MM.1S (cell line): ENCODE measurements at regions not wholly inside any gene's neighbourhood (a gene's known extent, or its start where the extent isn't known, plus 50 kb on each side); places are given as distances from the start of the nearest gene placed in this dataset.

ENCODE experiments used
- DNase-seq: peaks from one replicate; pipeline ENCODE4 v3.0.0-alpha.2; 2015
- H2AFZ ChIP-seq: fragments of 300-600 bp; sonication (generic); 2 replicates; pipeline ENCODE4 v1.6.0; 2016; ENCODE audit warnings: antibody characterized with exemption, low read length
- H3F3A ChIP-seq: fragments of 300-600 bp; sonication (generic); 2 replicates; pipeline ENCODE4 v1.6.1; 2016; ENCODE audit warnings: mild to moderate bottlenecking, antibody characterized with exemption, low read length, moderate library complexity, mixed read lengths; ENCODE audit not compliant: insufficient read depth
- H3K27ac ChIP-seq: fragments of 300-600 bp; sonication (generic); 2 replicates; pipeline ENCODE4 v1.5.1; 2016; ENCODE audit warnings: mild to moderate bottlenecking, low read length
- H3K27me3 ChIP-seq: fragments of 300-600 bp; sonication (generic); replicated peaks from 2 replicates; pipeline ENCODE4 v1.6.0; 2016; ENCODE audit warnings: low read length; ENCODE audit not compliant: insufficient read depth
- H3K36me3 ChIP-seq: fragments of 300-600 bp; sonication (generic); replicated peaks from 2 replicates; pipeline ENCODE4 v1.6.1; 2016; ENCODE audit warnings: mild to moderate bottlenecking, low read length, mixed read lengths; ENCODE audit not compliant: insufficient read depth
- H3K4me1 ChIP-seq: fragments of 300-600 bp; sonication (generic); 2 replicates; pipeline ENCODE4 v1.6.1; 2016; ENCODE audit warnings: low read length, mixed read lengths
- H3K4me2 ChIP-seq: fragments of 300-600 bp; sonication (generic); 2 replicates; pipeline ENCODE4 v1.6.0; 2016; ENCODE audit warnings: low read depth, low read length
- H3K4me3 ChIP-seq: fragments of 300-600 bp; sonication (generic); 2 replicates; pipeline ENCODE4 v1.5.1; 2016; ENCODE audit warnings: low read length, mixed read lengths
- H3K79me2 ChIP-seq: fragments of 300-600 bp; sonication (generic); 2 replicates; pipeline ENCODE4 v1.6.1; 2016; ENCODE audit warnings: mixed run types, low read length, mixed read lengths
- H3K9ac ChIP-seq: fragments of 300-600 bp; sonication (generic); 2 replicates; pipeline ENCODE4 v1.6.1; 2016; ENCODE audit warnings: low read length, mixed read lengths
- H3K9me2 ChIP-seq: fragments of 300-600 bp; sonication (generic); replicated peaks from 2 replicates; pipeline ENCODE4 v1.6.1; 2016; ENCODE audit warnings: mild to moderate bottlenecking, low read length, mixed read lengths; ENCODE audit not compliant: insufficient read depth
- H3K9me3 ChIP-seq: fragments of 300-600 bp; sonication (generic); replicated peaks from 2 replicates; pipeline ENCODE4 v1.6.1; 2016; ENCODE audit warnings: mild to moderate bottlenecking, low read length, mixed read lengths; ENCODE audit not compliant: insufficient read depth
- H4K20me1 ChIP-seq: fragments of 300-600 bp; sonication (generic); 2 replicates; pipeline ENCODE4 v1.6.1; 2016; ENCODE audit warnings: mild to moderate bottlenecking, low read length, moderate library complexity, mixed read lengths; ENCODE audit not compliant: insufficient read depth
- CTCF ChIP-seq: fragments of 300-600 bp; sonication (generic); IDR thresholded peaks from 2 replicates; pipeline ENCODE4 v1.5.1; 2016; ENCODE audit warnings: antibody characterized with exemption, low read length, mixed read lengths
- EZH2 ChIP-seq: fragments of 300-600 bp; sonication (generic); optimal IDR thresholded peaks from 2 replicates; pipeline ENCODE3; 2017; ENCODE audit warnings: low read depth, mild to moderate bottlenecking, antibody characterized with exemption, low read length, mixed read lengths
- EZH2phosphoT487 ChIP-seq: fragments of 300-600 bp; sonication (generic); IDR thresholded peaks from 2 replicates; pipeline ENCODE4 v1.6.1; 2018; ENCODE audit warnings: antibody characterized with exemption, low read length

- no peaks in the 10 kb centered on the region for H3K9me3 ChIP-seq
- H3K4me1 ChIP-seq, result no peaks in the 10 kb centered on the region
- H3K27me3 ChIP-seq, result no peaks in the 10 kb centered on the region
- H3K9ac ChIP-seq, result no peak overlapping the region
- H3F3A ChIP-seq, result no peaks in the 10 kb centered on the region
- DNase-seq, result no peak
- H3K4me2 ChIP-seq, result no peak overlapping the region
- no peaks in the 10 kb centered on the region for H4K20me1 ChIP-seq
- no peak for TF ChIP-seq EZH2phosphoT487
- TF ChIP-seq CTCF, result no peak
- no peak for TF ChIP-seq EZH2
- no peak overlapping the region for H3K27ac ChIP-seq
- H3K9me2 ChIP-seq, result no peaks in the 10 kb centered on the region
- no peaks in the 10 kb centered on the region for H3K36me3 ChIP-seq
- H3K79me2 ChIP-seq, result no peaks in the 10 kb centered on the region
- H2AFZ ChIP-seq, result no peak overlapping the region
- H3K4me3 ChIP-seq, result no peak overlapping the region
Measured at GRCh38 chr11:127506126-127506525, 505.6 kb upstream of the KIRREL3 start.

GRCh38 chr11:127496165-127496564 lies 495.6 kb upstream of the KIRREL3 start:
- Histone ChIP-seq H3K4me3 (no peak overlapping the region), H3K9me3 (no peaks in the 10 kb centered on the region), H3K27me3 (no peaks in the 10 kb centered on the region), H3K36me3 (no peaks in the 10 kb centered on the region), H4K20me1 (no peaks in the 10 kb centered on the region), H3K4me2 (no peak overlapping the region), H3K27ac (no peak overlapping the region), H2AFZ (no peak overlapping the region), H3K79me2 (no peaks in the 10 kb centered on the region), H3K9ac (no peak overlapping the region), H3F3A (no peaks in the 10 kb centered on the region), H3K9me2 (no peaks in the 10 kb centered on the region), H3K4me1 (no peaks in the 10 kb centered on the region)
- TF ChIP-seq EZH2 (no peak), CTCF (no peak), EZH2phosphoT487 (no peak)
- no peak for DNase-seq

GRCh38 chr11:127493330-127494022 lies 492.9 kb upstream of the KIRREL3 start:
- Histone ChIP-seq H3F3A (no peaks in the 10 kb centered on the region), H3K4me1 (no peaks in the 10 kb centered on the region)
- peak; percentile 41 for DNase-seq

More at GRCh38 chr11:127493330-127494022, 492.9 kb upstream of the KIRREL3 start:
- no peaks in the 10 kb centered on the region for H3K9me3 ChIP-seq
- TF ChIP-seq EZH2phosphoT487 (no peak), CTCF (peak; percentile 54)
- H3K79me2 ChIP-seq, result no peaks in the 10 kb centered on the region
- H3K4me3 ChIP-seq, result no peak overlapping the region
- H3K27me3 ChIP-seq, result no peaks in the 10 kb centered on the region
- H4K20me1 ChIP-seq, result no peaks in the 10 kb centered on the region
- no peak overlapping the region for H3K4me2 ChIP-seq
- H3K36me3 ChIP-seq, result no peaks in the 10 kb centered on the region
- H2AFZ ChIP-seq, result no peak overlapping the region
- no peaks in the 10 kb centered on the region for H3K9me2 ChIP-seq
- H3K27ac ChIP-seq, result no peak overlapping the region
- H3K9ac ChIP-seq, result no peak overlapping the region
